H1 (cell line): ENCODE measurements at regions not wholly inside any gene's neighbourhood (a gene's known extent, or its start where the extent isn't known, plus 50 kb on each side); places are given as distances from the start of the nearest gene placed in this dataset.

Experiments used
- CTCF ChIA-PET: fragments of 300-600 bp; sonication (Branson Sonifier 250); formaldehyde crosslinking; loops from one replicate; lab custom pipeline; 2021; ENCODE audit not compliant: partially characterized antibody; lab: Charles Lee
- POLR2A ChIA-PET: fragments of 300-600 bp; sonication (Branson Sonifier 250); formaldehyde crosslinking; loops from one replicate; lab custom pipeline; 2021; ENCODE audit warnings: inconsistent platforms; ENCODE audit not compliant: partially characterized antibody; lab: Charles Lee
- DNase-seq, 2 experiments: peaks; one replicate each; pipeline versions ENCODE4 v3.0.0 to v3.0.0-alpha.2; 2010 to 2022; ENCODE audit warnings: low spot score in 2 of 2, low read depth in 1 of 2, mixed read lengths in 1 of 2
- FAIRE-seq: peaks from 2 replicates; lab custom pipeline; 2011; peaks lifted over from hg19 to GRCh38; lab: Jason Lieb, UNC
- H2AFZ ChIP-seq: 2 replicates; pipeline ENCODE4 v1.8.1; 2012; ENCODE audit warnings: low read length, inconsistent platforms
- H2AK5ac ChIP-seq: 2 replicates; pipeline ENCODE4 v1.6.1; 2013; ENCODE audit warnings: low read depth, low read length
- H2BK120ac ChIP-seq: replicated peaks from 2 replicates; pipeline ENCODE3; 2013; ENCODE audit warnings: low read depth, low read length, inconsistent platforms
- H2BK12ac ChIP-seq: 2 replicates; pipeline ENCODE4 v1.6.1; 2013; ENCODE audit warnings: low read depth, low read length
- H2BK15ac ChIP-seq: 2 replicates; pipeline ENCODE4 v1.6.1; 2013; ENCODE audit warnings: low read length
- H2BK20ac ChIP-seq: 2 replicates; pipeline ENCODE4 v1.6.1; 2013; ENCODE audit warnings: low read length
- H2BK5ac ChIP-seq: 2 replicates; pipeline ENCODE4 v1.6.1; 2013; ENCODE audit warnings: low read depth, low read length
- H3K14ac ChIP-seq: 2 replicates; pipeline ENCODE4 v1.6.1; 2013; ENCODE audit warnings: inconsistent platforms; ENCODE audit not compliant: insufficient read length
- H3K18ac ChIP-seq: 2 replicates; pipeline ENCODE4 v1.6.1; 2013; ENCODE audit warnings: low read length; ENCODE audit errors: extremely low read depth
- H3K23ac ChIP-seq: 2 replicates; pipeline ENCODE4 v1.6.1; 2013; ENCODE audit warnings: inconsistent platforms; ENCODE audit not compliant: insufficient read length
- H3K23me2 ChIP-seq: 2 replicates; pipeline ENCODE4 v1.6.1; 2013; ENCODE audit warnings: low read depth, low read length
- H3K27ac ChIP-seq: 2 replicates; pipeline ENCODE4 v1.6.1; 2011; ENCODE audit warnings: low read depth, low read length, inconsistent platforms
- H3K27me3 ChIP-seq, 4 experiments: replicated peaks in 1 of 4; 1 replicate in 1 of 4; 2 replicates in 3 of 4; pipeline versions ENCODE4 v1.6.1 to v1.8.1; 2011 to 2013; ENCODE audit warnings: low read length in 3 of 4, mild to moderate bottlenecking in 3 of 4, inconsistent platforms in 2 of 4, mixed read lengths in 2 of 4, moderate library complexity in 1 of 4; ENCODE audit not compliant: control insufficient read depth in 3 of 4, insufficient read depth in 3 of 4; ENCODE audit errors: extremely low read depth in 1 of 4
- H3K36me3 ChIP-seq, 4 experiments: 2 replicates each; pipeline versions ENCODE4 v1.6.1 to v1.8.1; 2011 to 2013; ENCODE audit warnings: mild to moderate bottlenecking in 4 of 4, low read length in 3 of 4, moderate library complexity in 2 of 4, control low read depth in 1 of 4, inconsistent platforms in 1 of 4; ENCODE audit not compliant: insufficient read depth in 4 of 4, control insufficient read depth in 2 of 4
- H3K4ac ChIP-seq: replicated peaks from 2 replicates; pipeline ENCODE3; 2013; ENCODE audit warnings: low read length, low read depth, mixed read lengths, inconsistent platforms; ENCODE audit not compliant: insufficient read length
- H3K4me1 ChIP-seq, 4 experiments: replicated peaks in 1 of 4; 1 replicate in 1 of 4; 2 replicates in 3 of 4; pipeline versions ENCODE4 v1.6.1 to v1.8.1; 2011 to 2013; ENCODE audit warnings: low read length in 3 of 4, inconsistent platforms in 2 of 4, mixed read lengths in 1 of 4; ENCODE audit not compliant: insufficient read depth in 4 of 4, control insufficient read depth in 3 of 4
- H3K4me2 ChIP-seq, 2 experiments: 2 replicates each; pipeline versions ENCODE4 v1.6.1 to v1.8.1; 2011 to 2013; ENCODE audit warnings: low read depth in 2 of 2, low read length in 2 of 2, control low read depth in 1 of 2, inconsistent platforms in 1 of 2, mild to moderate bottlenecking in 1 of 2; ENCODE audit not compliant: insufficient read depth in 1 of 2
- H3K4me3 ChIP-seq, 4 experiments: fragments of 200-600, 300-600 bp in 1 of 4; sonication (generic), shearing (Covaris generic), sonication (Bioruptor Twin) in 1 of 4; 2 replicates each; pipeline versions ENCODE4 v1.5.1 to v1.8.1; 2011 to 2016; ENCODE audit warnings: low read length in 4 of 4, low read depth in 3 of 4, control low read depth in 2 of 4, inconsistent platforms in 2 of 4, mild to moderate bottlenecking in 2 of 4, mixed read lengths in 1 of 4, moderate library complexity in 1 of 4; ENCODE audit not compliant: insufficient read depth in 2 of 4; ENCODE audit errors: extremely low read depth in 1 of 4
- H3K56ac ChIP-seq: replicated peaks from 2 replicates; pipeline ENCODE3; 2013; ENCODE audit warnings: low read depth, mild to moderate bottlenecking, mixed read lengths, low read length, inconsistent platforms; ENCODE audit not compliant: insufficient read length
- H3K79me1 ChIP-seq: 2 replicates; pipeline ENCODE4 v1.6.1; 2013; ENCODE audit warnings: low read depth, low read length, control low read depth
- H3K79me2 ChIP-seq, 2 experiments: 2 replicates each; pipeline versions ENCODE4 v1.6.1 to v1.8.1; 2012 to 2013; ENCODE audit warnings: low read length in 2 of 2, mild to moderate bottlenecking in 2 of 2, inconsistent platforms in 1 of 2; ENCODE audit not compliant: insufficient read depth in 2 of 2, control insufficient read depth in 1 of 2
- H3K9ac ChIP-seq, 4 experiments: replicated peaks in 1 of 4; 1 replicate in 1 of 4; 2 replicates in 3 of 4; pipeline versions ENCODE4 v1.6.1 to v1.8.1; 2011 to 2013; ENCODE audit warnings: low read depth in 3 of 4, low read length in 3 of 4, control low read depth in 2 of 4, mild to moderate bottlenecking in 2 of 4, moderate library complexity in 2 of 4, inconsistent platforms in 1 of 4; ENCODE audit errors: extremely low read depth in 1 of 4
- H3K9me3 ChIP-seq, 2 experiments: 2 replicates each; pipeline versions ENCODE4 v1.6.1 to v1.8.1; 2012 to 2013; ENCODE audit warnings: mild to moderate bottlenecking in 2 of 2, moderate library complexity in 2 of 2, control low read depth in 1 of 2, inconsistent platforms in 1 of 2, low read depth in 1 of 2, low read length in 1 of 2, mixed read lengths in 1 of 2; ENCODE audit not compliant: insufficient read depth in 2 of 2
- H4K20me1 ChIP-seq, 2 experiments: replicated peaks in 1 of 2; 2 replicates each; pipeline versions ENCODE3 to v1.8.1; 2011 to 2013; ENCODE audit warnings: inconsistent platforms in 2 of 2, low read length in 2 of 2, mild to moderate bottlenecking in 1 of 2; ENCODE audit not compliant: insufficient read depth in 2 of 2, control insufficient read depth in 1 of 2
- H4K5ac ChIP-seq: 2 replicates; pipeline ENCODE4 v1.6.1; 2013; ENCODE audit warnings: low read length, low read depth, mixed read lengths, inconsistent platforms; ENCODE audit not compliant: insufficient read length
- H4K8ac ChIP-seq: 2 replicates; pipeline ENCODE4 v1.8.0; 2013; ENCODE audit warnings: mild to moderate bottlenecking, moderate library complexity, low read length, inconsistent platforms; ENCODE audit not compliant: insufficient read depth; ENCODE audit errors: extremely low read depth
- H4K91ac ChIP-seq: replicated peaks from 2 replicates; pipeline ENCODE3; 2013; ENCODE audit warnings: low read length, mixed read lengths, inconsistent platforms; ENCODE audit not compliant: insufficient read length
- BACH1 ChIP-seq: IDR thresholded peaks from 2 replicates; pipeline ENCODE4 v1.6.1; 2012; ENCODE audit warnings: low read length, improper control_type of control experiment
- BCL11A ChIP-seq, 2 experiments: IDR thresholded peaks; one replicate each; pipeline ENCODE4 v1.6.1; 2011; ENCODE audit warnings: low read depth in 2 of 2, low read length in 2 of 2, mild to moderate bottlenecking in 2 of 2
- EP300 ChIP-seq, 2 experiments: IDR thresholded peaks; 1 replicate in 1 of 2; 2 replicates in 1 of 2; pipeline ENCODE4 v1.6.1; 2011 to 2012; ENCODE audit warnings: low read depth in 2 of 2, low read length in 2 of 2, mild to moderate bottlenecking in 2 of 2, borderline replicate concordance in 1 of 2, inconsistent platforms in 1 of 2, moderate library complexity in 1 of 2
- JUN ChIP-seq: IDR thresholded peaks from 2 replicates; pipeline ENCODE4 v1.6.1; 2011; ENCODE audit warnings: low read depth, mild to moderate bottlenecking, improper control_type of control experiment, low read length
- MAFK ChIP-seq: IDR thresholded peaks from 2 replicates; pipeline ENCODE4 v1.6.1; 2012; ENCODE audit warnings: low read depth, mild to moderate bottlenecking, improper control_type of control experiment, low read length
- PHF8 ChIP-seq: fragments of 200-600 bp; sonication (generic); conservative IDR thresholded peaks from 2 replicates; pipeline ENCODE4 v1.7.1; 2012; ENCODE audit warnings: low read depth, mild to moderate bottlenecking, inconsistent platforms, low read length, moderate library complexity
- POU5F1 ChIP-seq: IDR thresholded peaks from 2 replicates; pipeline ENCODE4 v1.6.1; 2011; ENCODE audit warnings: low read depth, mild to moderate bottlenecking, low read length, moderate library complexity
- SRF ChIP-seq: IDR thresholded peaks from 2 replicates; pipeline ENCODE4 v1.6.1; 2011; ENCODE audit warnings: mild to moderate bottlenecking, low read depth, low read length, moderate library complexity
- TAF1 ChIP-seq: IDR thresholded peaks from 2 replicates; pipeline ENCODE4 v1.6.1; 2011; ENCODE audit warnings: mild to moderate bottlenecking, low read depth, low read length
- TEAD4 ChIP-seq: IDR thresholded peaks from 2 replicates; pipeline ENCODE4 v1.6.1; 2012; ENCODE audit warnings: low read depth, low read length, inconsistent platforms, mixed read lengths
- WGBS, 2 experiments: shearing (Covaris generic) in 1 of 2; methylation state at CpG; one replicate each; pipeline versions ENCODE4 v1.1.6 to v1.1.7; 2013 to 2015; ENCODE audit warnings: low lambda C conversion rate in 2 of 2, mixed read lengths in 2 of 2, inconsistent platforms in 1 of 2, low coverage in 1 of 2, missing lambda C conversion rate in 1 of 2; ENCODE audit not compliant: insufficient replicate concordance in 2 of 2, insufficient coverage in 1 of 2, insufficient read length in 1 of 2; ENCODE audit errors: extremely low coverage in 1 of 2, missing lambda C conversion rate in 1 of 2; 5-methylcytosine and 5-hydroxymethylcytosine counted together
- TF ChIP-seq, protein P1 (sequence below): IDR thresholded peaks from 2 replicates; pipeline ENCODE4 v1.6.1; 2012; ENCODE audit warnings: inconsistent platforms

DNA sequence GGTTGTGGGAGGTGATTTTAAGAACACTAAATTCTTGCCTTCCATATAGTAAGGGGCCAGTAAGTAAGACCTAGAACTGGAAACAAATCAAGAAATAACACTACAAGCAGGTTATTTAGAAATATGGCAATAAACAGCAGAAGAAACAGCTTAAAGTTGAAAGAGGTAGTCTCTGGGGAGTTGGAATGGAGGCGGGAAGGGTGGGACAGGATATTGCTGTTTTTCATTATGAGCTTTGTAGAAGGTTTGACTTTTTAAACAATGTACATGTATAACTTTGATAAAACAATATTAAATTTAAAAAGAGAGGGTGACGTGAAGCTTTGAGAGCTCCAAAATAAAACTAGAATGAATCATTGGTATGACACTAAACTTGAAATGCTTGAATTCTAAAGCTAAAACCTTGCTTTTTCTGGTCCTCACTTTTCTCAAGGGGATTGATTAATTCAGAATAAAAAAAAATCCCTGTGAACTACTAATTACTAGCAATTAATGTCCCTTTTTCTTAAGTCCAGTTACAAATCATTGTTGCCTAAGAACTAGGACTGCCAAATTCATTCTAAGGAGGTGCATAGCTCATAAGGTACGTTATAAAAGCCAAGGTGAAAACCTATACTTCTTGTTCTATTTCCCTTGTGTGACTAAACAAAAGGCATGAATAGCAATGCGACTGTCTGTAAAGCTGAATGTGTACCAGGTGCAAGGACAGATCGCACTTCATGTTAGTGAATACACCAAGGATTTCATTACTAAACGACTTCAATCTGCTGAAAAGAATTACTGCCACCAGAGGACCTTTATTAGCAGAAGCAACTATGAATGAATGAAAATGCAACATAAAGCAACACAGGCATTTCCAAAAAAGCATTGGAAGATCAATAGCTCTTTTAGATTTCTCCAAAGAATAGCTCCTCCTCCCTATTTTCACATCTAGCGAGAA, 177.5 kb downstream of the RBM43 start:
- Histone ChIP-seq H3K79me1 (no peaks in the 10 kb centered on the region), H2BK5ac (no peak overlapping the region), H2BK15ac (no peak overlapping the region), H3K18ac (no peak overlapping the region), H3K27ac (no peak overlapping the region), H4K91ac (no peak overlapping the region), H2AFZ (no peak overlapping the region), H3K9ac (no peak overlapping the region), H3K4me2 (no peak overlapping the region), H3K79me2 (no peaks in the 10 kb centered on the region), H3K14ac (no peak overlapping the region), H3K4me3 (no peak overlapping the region), H4K8ac (no peak overlapping the region), H2BK120ac (no peak overlapping the region), H2BK12ac (no peak overlapping the region; the same call in 1 of the 2 replicates), H4K20me1 (no peaks in the 10 kb centered on the region), H3K23me2 (no peaks in the 10 kb centered on the region), H2BK20ac (no peak overlapping the region), H3K36me3 (no peaks in the 10 kb centered on the region), H3K4me1 (peaks cover 0 to 8% (median 1%) of the 10 kb centered on the region in 4 experiments; a peak in 2 of 7 replicates), H3K23ac (no peak overlapping the region), H3K56ac (no peak overlapping the region), H4K5ac (no peak overlapping the region), H3K4ac (no peak overlapping the region), H2AK5ac (no peak overlapping the region), H3K9me3 (no peaks in the 10 kb centered on the region), H3K27me3 (no peaks in the 10 kb centered on the region)
- 71% methylated on average over 7 of the region's 7 CpGs; no CpG with 5 or more reads in 1 of the 2 experiments for WGBS, 2 experiments
- ChIA-PET CTCF (interaction anchor here (0.6 to 2.3 kb wide), 11 partner anchors 10 to 345 kb away, joined by 3 to 6 read pairs (median 3); no protein-coding TSS in a partner anchor), POLR2A (interaction anchor here (0.5 to 0.7 kb wide), 2 partner anchors 53 to 722 kb away, joined by 3 read pairs; no protein-coding TSS in a partner anchor)
- no peak for FAIRE-seq
- DNase-seq = no peak
- TF ChIP-seq, protein P1, sequence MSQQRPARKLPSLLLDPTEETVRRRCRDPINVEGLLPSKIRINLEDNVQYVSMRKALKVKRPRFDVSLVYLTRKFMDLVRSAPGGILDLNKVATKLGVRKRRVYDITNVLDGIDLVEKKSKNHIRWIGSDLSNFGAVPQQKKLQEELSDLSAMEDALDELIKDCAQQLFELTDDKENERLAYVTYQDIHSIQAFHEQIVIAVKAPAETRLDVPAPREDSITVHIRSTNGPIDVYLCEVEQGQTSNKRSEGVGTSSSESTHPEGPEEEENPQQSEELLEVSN = no peak
- no peak for TF ChIP-seq MAFK
- TF ChIP-seq PHF8 = no peak
- no peak for TF ChIP-seq EP300 (IDR thresholded peaks at IDR 0.05; ENCODE audit: borderline replicate concordance in 1 of 2, low read depth in 2 of 2, low read length in 2 of 2)
- no peak for TF ChIP-seq POU5F1
- TF ChIP-seq JUN = no peak
- TF ChIP-seq TAF1 = no peak
- no peak for TF ChIP-seq BACH1
- no peak for TF ChIP-seq SRF
- TF ChIP-seq TEAD4 = no peak
- TF ChIP-seq BCL11A (IDR thresholded peaks at IDR 0.05; ENCODE audit: low read depth in 2 of 2, low read length in 2 of 2) = no peak
